ENCODE measurements at regions not wholly inside any gene's neighbourhood (a gene's known extent, or its start where the extent isn't known, plus 50 kb on each side); places are given as distances from the start of the nearest gene placed in this dataset.

DNA sequence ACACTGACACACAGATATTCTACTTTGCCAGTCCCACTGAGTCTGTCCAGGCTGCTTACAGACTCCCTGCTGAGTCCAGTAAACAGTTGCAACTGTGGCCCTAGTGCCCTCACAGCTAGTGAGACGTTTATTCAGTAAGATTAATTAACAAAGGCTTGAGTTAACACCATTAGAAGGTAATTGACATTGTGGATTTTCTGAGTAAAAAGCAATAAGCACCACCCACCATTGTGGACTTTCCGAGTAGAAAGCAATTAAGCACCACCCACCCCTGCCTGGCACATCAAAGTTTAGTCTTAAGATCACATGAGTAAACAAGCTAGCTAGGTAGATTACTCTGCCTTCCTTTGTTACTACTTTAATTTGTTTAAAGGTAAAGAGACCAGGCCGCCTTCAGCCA lies 408.6 kb upstream of the IMPG1 start:
- WGBS, 2 donors = 20 to 24% methylated on average over 3 of the region's 3 CpGs
- DNase-seq (no peak), FAIRE-seq (no peak), ATAC-seq (no peak)
- intact Hi-C loops (cut with DNase I) = no loop called here
- no peak overlapping the region for H3K27ac ChIP-seq
- peaks cover 0 to 4% (median 0%) of the 10 kb centered on the region in 4 donors for H3K9me3 ChIP-seq
- H3K4me1 ChIP-seq = no peaks in the 10 kb centered on the region
- H3K27me3 ChIP-seq = no peaks in the 10 kb centered on the region
- H3K36me3 ChIP-seq = no peaks in the 10 kb centered on the region
- H3K4me3 ChIP-seq = no peak overlapping the region
- TF ChIP-seq, protein P1, sequence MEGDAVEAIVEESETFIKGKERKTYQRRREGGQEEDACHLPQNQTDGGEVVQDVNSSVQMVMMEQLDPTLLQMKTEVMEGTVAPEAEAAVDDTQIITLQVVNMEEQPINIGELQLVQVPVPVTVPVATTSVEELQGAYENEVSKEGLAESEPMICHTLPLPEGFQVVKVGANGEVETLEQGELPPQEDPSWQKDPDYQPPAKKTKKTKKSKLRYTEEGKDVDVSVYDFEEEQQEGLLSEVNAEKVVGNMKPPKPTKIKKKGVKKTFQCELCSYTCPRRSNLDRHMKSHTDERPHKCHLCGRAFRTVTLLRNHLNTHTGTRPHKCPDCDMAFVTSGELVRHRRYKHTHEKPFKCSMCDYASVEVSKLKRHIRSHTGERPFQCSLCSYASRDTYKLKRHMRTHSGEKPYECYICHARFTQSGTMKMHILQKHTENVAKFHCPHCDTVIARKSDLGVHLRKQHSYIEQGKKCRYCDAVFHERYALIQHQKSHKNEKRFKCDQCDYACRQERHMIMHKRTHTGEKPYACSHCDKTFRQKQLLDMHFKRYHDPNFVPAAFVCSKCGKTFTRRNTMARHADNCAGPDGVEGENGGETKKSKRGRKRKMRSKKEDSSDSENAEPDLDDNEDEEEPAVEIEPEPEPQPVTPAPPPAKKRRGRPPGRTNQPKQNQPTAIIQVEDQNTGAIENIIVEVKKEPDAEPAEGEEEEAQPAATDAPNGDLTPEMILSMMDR (IDR thresholded peaks at IDR 0.05) = no peak

DNA sequence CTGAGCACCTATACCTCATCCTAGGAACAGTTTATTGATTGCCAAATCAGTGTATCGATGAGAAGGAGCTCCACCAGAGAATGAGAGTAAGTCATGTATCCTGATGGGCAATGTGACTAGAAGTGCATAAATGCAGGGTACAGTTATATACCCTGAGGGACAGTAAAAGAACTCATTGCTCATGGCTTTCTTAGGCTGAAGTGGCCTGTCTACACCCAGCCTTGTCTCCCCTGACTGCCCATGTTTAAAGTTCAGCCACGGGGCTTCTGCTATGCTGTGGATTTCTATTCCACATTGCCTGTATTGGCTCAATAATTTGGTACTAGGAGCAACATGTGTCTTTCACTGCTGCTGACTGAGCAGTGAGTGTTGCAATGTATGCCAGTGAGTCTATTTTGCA lies 400.4 kb upstream of the IMPG1 start:
- ATAC-seq (no peak), FAIRE-seq (no peak), DNase-seq (no peak)
- Histone ChIP-seq H3K4me1 (no peaks in the 10 kb centered on the region), H3K4me3 (no peak overlapping the region), H3K9me3 (no peaks in the 10 kb centered on the region), H3K27me3 (no peaks in the 10 kb centered on the region), H3K36me3 (no peaks in the 10 kb centered on the region), H3K27ac (no peak overlapping the region)
- intact Hi-C loops (cut with DNase I) = no loop called here
- WGBS, 2 donors = 77 to 78% methylated on average over 2 of the region's 2 CpGs
- TF ChIP-seq, protein P1 (IDR thresholded peaks at IDR 0.05) = no peak

- TF ChIP-seq, protein P1 (IDR thresholded peaks at IDR 0.05) = no peak
- Histone ChIP-seq H3K4me3 (no peak overlapping the region), H3K27me3 (no peaks in the 10 kb centered on the region), H3K9me3 (no peaks in the 10 kb centered on the region), H3K27ac (no peak overlapping the region), H3K4me1 (no peaks in the 10 kb centered on the region), H3K36me3 (no peaks in the 10 kb centered on the region)
- 71 to 83% methylated on average over 4 of the region's 4 CpGs for WGBS, 2 donors
- DNase-seq = no peak
- no peak for FAIRE-seq
- no peak for ATAC-seq
- intact Hi-C loops (cut with DNase I) = no loop called here
Observed at GRCh38 chr6:76466286-76466685, 393.8 kb upstream of the IMPG1 start.

DNA sequence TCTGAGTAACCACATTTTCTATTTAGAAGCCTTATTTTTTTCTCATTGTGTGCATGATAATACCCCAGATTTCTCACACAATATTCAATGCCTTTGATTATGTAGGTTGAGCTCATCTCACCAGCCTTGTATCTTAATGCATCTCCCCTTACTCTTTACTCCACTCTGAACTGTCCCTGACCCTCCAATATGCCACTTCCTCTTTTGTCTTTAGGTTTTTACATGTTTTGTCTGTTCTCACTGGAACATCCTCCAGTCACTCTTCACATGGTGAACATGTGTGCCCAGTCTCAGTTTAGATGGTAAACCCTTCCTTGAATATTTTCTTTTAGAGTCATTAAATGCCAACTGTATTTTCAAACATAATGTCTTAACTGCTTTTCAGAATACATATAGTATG lies 392.9 kb upstream of the IMPG1 start:
- TF ChIP-seq, protein P1 (IDR thresholded peaks at IDR 0.05) = no peak
- no peaks in the 10 kb centered on the region for H3K27me3 ChIP-seq
- H3K36me3 ChIP-seq = no peaks in the 10 kb centered on the region
- H3K9me3 ChIP-seq = no peaks in the 10 kb centered on the region
- no peaks in the 10 kb centered on the region for H3K4me1 ChIP-seq
- ATAC-seq (no peak), DNase-seq (no peak), FAIRE-seq (no peak)
- intact Hi-C loops (cut with DNase I) = no loop called here
- H3K27ac ChIP-seq = no peak overlapping the region
- H3K4me3 ChIP-seq = no peak overlapping the region

GRCh38 chr6:76453270-76453669 lies 380.8 kb upstream of the IMPG1 start:
- H3K27me3 ChIP-seq = no peaks in the 10 kb centered on the region
- no peaks in the 10 kb centered on the region for H3K4me1 ChIP-seq
- no peak for ATAC-seq
- no peaks in the 10 kb centered on the region for H3K9me3 ChIP-seq
- TF ChIP-seq, protein P1 (IDR thresholded peaks at IDR 0.05) = no peak
- H3K27ac ChIP-seq = no peak overlapping the region
- H3K36me3 ChIP-seq = no peaks in the 10 kb centered on the region
- intact Hi-C loops (cut with DNase I) = no loop called here
- FAIRE-seq = no peak
- H3K4me3 ChIP-seq = no peak overlapping the region
- WGBS, 2 donors = 70 to 88% methylated on average over 15 of the region's 15 CpGs
- peak in 1 of 6 donors; percentile 59 for DNase-seq
